Superior temporal gyrus (tissue), 1 donor: ENCODE measurements at regions not wholly inside any gene's neighbourhood (a gene's known extent, or its start where the extent isn't known, plus 50 kb on each side); places are given as distances from the start of the nearest gene placed in this dataset.
"Not testable (repeated sequence)": the region's sequence is repeated elsewhere in the genome, so short reads cannot be mapped to it uniquely, and the experiment has no call there.

Source experiments
- DNase-seq: peaks from one replicate; pipeline ENCODE4 v3.0.0-alpha.2; 2016; ENCODE audit errors: extremely low spot score

GRCh38 chr16:21487956-21488355 lies 111.4 kb upstream of the METTL9 start:
- not testable (repeated sequence) for DNase-seq

DNA sequence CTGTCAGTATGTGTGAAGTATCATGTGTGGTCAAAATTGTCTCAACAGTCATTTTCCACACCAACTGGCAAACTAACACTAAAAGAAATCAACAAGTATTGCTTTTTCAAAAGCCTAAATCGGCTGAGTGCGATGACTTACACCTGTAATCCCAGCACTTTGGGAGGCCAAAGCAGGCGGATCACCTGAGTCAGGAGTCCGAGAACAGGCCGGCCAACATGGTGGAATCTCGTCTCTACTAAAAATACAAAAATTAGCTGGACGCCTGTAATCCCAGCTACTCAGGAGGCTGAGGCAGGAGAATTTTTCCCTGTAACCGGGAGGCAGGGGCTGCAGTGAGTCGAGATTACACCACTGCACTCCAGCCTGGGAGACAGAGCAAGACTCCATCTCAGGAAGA lies 100.3 kb upstream of the METTL9 start:
- not testable (repeated sequence) for DNase-seq

DNA sequence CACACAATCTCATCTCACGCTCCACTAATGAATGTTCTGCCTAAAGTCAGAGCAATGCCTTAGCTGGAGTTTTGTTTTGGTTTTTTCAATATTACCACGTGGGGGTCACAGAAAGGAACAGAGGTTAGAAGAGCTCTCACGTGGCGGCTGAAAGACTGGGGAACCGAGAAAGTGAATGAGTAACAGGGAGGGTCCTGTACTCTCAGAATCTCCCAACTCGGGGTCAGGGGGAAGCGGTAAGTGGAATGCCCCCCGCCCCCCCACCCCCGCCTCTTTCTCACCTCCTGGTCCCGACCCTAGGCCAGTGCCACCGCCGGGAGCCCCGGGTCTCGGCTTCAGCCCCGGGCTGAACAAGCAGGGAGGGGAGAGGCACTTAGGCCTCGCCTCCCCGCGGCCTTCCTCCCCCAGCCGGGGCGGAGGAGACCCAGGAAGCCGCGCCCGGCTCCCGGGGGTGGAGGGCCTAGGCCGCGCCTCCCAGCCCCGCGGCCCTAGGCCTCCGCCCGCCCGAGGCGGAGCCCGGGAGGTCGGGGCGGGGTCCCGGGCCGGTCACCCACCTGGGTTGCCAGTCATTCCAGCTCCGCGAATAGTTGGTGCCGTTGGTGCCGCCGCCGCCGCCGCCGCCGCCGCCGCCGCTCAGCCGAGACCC lies 98.0 kb upstream of the METTL9 start:
- not testable (repeated sequence) for DNase-seq

- DNase-seq: peak; percentile 97
Observed at GRCh38 chr16:21501869-21502667, 97.3 kb upstream of the METTL9 start.

- DNase-seq: peak; percentile 8
Observed at GRCh38 chr16:21503574-21503920, 95.8 kb upstream of the METTL9 start.

- DNase-seq: not testable (repeated sequence)
Observed at GRCh38 chr16:21503941-21504832, 95.2 kb upstream of the METTL9 start.

GRCh38 chr16:21505751-21506520 lies 93.4 kb upstream of the METTL9 start:
- not testable (repeated sequence) for DNase-seq

- DNase-seq: not testable (repeated sequence)
Observed at GRCh38 chr16:21506857-21507456, 92.4 kb upstream of the METTL9 start.

DNA sequence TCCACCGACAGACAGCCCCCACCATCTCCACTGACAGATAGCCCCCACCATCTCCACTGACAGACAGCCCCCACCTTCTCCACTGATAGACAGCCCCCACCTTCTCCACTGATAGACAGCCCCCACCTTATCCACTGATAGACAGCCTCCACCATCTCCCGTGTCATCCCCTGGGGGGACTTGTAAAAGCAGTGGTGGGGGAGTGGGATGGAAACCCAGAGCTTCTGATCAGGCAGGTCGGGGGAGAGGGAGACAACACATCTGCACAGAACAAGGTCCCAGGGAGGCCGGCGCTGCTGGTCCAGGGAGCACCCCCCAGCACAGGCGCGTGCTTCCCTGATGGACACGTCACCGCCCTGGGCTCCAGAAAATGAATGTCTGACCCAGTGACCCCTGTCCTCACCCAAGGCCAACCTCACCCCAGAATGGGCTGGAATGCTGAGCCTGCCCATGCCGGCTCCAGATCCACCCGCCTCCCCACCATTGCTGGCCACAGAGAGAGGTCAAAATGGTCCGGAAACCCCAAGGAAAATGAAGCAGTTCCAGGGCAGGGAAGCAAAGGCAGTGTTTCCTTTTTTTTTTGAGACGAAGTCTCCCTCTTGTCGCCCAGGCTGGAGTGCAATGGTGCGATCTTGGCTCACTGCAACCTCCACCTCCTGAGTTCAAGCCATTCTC lies 91.6 kb upstream of the METTL9 start:
- DNase-seq: not testable (repeated sequence)

GRCh38 chr16:21508661-21509436 lies 90.5 kb upstream of the METTL9 start:
- peak; percentile 42 for DNase-seq

GRCh38 chr16:21509437-21510086 lies 89.8 kb upstream of the METTL9 start:
- peak; percentile 57 for DNase-seq

DNA sequence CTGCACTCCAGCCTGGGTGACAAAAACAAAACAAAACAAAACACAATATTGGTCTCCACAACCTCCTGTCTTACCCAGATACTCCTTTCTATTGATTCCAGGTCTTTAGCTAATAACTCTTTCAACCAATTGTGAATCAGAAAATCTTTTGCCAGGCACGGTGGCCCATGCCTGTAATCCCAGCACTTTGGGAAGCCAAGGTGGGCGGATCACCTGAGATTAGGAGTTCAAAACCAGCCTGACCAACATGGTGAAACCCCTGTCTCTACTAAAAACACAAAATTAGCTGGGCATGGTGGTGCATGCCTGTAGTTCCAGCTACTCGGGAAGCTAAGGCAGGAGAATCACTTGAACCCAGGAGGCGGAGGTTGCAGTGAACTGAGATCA lies 88.5 kb upstream of the METTL9 start:
- DNase-seq: not testable (repeated sequence)

DNA sequence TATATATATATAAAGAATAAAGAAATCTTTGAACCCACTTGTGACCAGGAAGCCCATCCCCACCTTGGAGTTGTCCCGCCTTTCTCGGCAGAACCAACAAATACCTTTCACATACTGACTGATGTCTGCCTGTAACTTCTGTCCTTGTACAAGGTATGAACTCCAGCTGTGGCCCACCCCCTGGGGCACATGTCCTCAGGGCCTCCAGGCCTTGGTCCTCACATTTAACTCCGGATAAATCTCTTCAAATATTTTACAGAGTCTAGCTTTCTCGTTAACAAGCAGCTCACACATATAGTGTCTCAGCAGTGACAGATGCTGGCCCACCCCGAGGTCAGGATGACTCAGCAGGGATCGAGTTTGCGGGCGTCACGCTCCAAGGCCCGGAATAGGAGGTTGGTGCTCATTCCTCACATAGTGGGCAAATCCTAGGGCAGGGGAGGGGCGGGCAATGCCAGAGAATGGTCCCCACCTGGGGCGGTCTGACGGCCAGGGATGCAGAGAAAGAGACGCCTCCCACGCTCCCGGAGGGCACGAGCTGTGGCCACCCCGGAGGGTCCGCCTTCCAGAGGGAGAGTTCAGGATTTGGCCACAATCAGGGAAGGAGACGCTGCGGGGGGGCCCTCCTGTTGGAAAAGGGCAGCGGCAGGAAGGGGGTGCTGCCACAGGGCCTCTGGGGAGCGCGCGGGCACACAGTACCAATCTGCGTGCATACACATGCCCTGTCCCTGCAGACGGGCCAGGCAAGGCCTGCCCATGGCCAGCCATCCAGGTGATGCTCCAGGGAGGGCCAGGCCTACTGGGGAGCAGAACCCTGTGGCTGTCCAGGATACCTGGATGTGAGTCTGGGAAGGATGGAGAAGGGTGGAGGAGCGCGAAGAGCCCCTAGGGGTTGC lies 87.8 kb upstream of the METTL9 start:
- DNase-seq: not testable (repeated sequence)

GRCh38 chr16:21512280-21513192 lies 86.8 kb upstream of the METTL9 start:
- DNase-seq: not testable (repeated sequence)

- DNase-seq: peak; percentile 46
Observed at GRCh38 chr16:21513337-21513741, 86.0 kb upstream of the METTL9 start.

DNA sequence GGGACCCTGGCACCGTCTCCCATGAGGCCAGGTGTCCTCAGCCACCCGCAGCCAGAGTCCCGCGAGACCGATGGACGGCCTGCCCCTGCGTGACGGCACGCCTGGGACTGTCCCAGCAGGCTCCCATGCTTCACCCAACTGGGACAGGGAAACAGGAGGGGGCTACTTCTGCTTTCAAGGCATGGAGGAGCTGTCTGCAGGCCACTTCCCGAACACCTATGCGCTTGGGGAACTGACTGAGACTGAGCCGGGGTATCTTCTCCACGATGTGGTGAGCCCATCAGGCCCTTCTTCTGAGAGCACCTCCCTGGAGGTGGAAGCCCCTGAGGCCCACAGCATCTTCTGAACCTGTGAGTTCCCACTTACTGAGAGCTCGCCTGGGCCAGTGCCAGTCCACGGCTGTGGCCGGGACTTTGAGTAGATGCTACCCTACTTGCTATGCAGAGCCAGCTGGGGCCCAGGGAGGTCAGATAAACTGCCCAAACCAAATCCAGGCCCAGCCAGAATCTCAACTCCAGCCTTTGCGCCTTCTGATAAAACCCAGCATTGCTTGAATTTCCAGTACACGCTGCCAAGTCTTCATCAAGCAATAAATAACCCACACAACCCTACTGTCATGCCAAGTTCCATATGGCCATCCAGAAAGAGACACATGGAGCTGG lies 85.4 kb upstream of the METTL9 start:
- peak; percentile 62 for DNase-seq

GRCh38 chr16:21514474-21514840 lies 84.9 kb upstream of the METTL9 start:
- not testable (repeated sequence) for DNase-seq
